DOHH2 (cell line): ENCODE measurements at regions not wholly inside any gene's neighbourhood (a gene's known extent, or its start where the extent isn't known, plus 50 kb on each side); places are given as distances from the start of the nearest gene placed in this dataset.
"Not testable (repeated sequence)": the region's sequence is repeated elsewhere in the genome, so short reads cannot be mapped to it uniquely, and the experiment has no call there.

ENCODE experiments used
- H3F3A ChIP-seq: fragments of 200-600 bp; sonication (generic), shearing (Covaris generic); 2 replicates; pipeline ENCODE4 v1.6.0; 2016; ENCODE audit warnings: antibody characterized with exemption, mild to moderate bottlenecking; ENCODE audit not compliant: control insufficient read depth, insufficient read depth
- H3K27ac ChIP-seq: fragments of 200-600 bp; sonication (generic); 2 replicates; pipeline ENCODE4 v1.5.1; 2014; ENCODE audit warnings: low read depth, mild to moderate bottlenecking, low read length, moderate library complexity
- H3K27me3 ChIP-seq: fragments of 200-600 bp; sonication (generic); 2 replicates; pipeline ENCODE4 v1.6.1; 2014; ENCODE audit warnings: mild to moderate bottlenecking, low read length, mixed read lengths; ENCODE audit not compliant: control insufficient read depth
- H3K36me3 ChIP-seq: fragments of 200-600 bp; sonication (generic); 2 replicates; pipeline ENCODE4 v1.6.1; 2014; ENCODE audit warnings: mild to moderate bottlenecking, low read length, moderate library complexity, mixed read lengths; ENCODE audit not compliant: control insufficient read depth
- H3K4me1 ChIP-seq: fragments of 200-600 bp; sonication (generic); 2 replicates; pipeline ENCODE4 v1.6.1; 2014; ENCODE audit warnings: mild to moderate bottlenecking, low read length, mixed read lengths; ENCODE audit not compliant: control insufficient read depth
- H3K4me2 ChIP-seq: fragments of 200-600 bp; sonication (generic); 2 replicates; pipeline ENCODE4 v1.6.0; 2014; ENCODE audit warnings: mild to moderate bottlenecking, low read length, moderate library complexity
- H3K4me3 ChIP-seq: fragments of 200-600 bp; sonication (generic); 2 replicates; pipeline ENCODE4 v1.5.1; 2014; ENCODE audit warnings: mild to moderate bottlenecking, low read length, mixed read lengths
- H3K79me2 ChIP-seq: fragments of 200-600 bp; sonication (generic); 2 replicates; pipeline ENCODE4 v1.6.1; 2014; ENCODE audit warnings: mild to moderate bottlenecking, low read length, mixed read lengths; ENCODE audit not compliant: control insufficient read depth
- H3K9me2 ChIP-seq: fragments of 200-600 bp; sonication (generic); replicated peaks from 2 replicates; pipeline ENCODE4 v1.6.1; 2014; ENCODE audit warnings: mild to moderate bottlenecking, low read length, mixed read lengths; ENCODE audit not compliant: control insufficient read depth
- H3K9me3 ChIP-seq: fragments of 200-600 bp; sonication (generic); 2 replicates; pipeline ENCODE4 v1.6.1; 2014; ENCODE audit warnings: antibody characterized with exemption, low read length, mixed read lengths; ENCODE audit not compliant: control insufficient read depth, insufficient read depth
- H4K20me1 ChIP-seq: fragments of 200-600 bp; sonication (generic); 2 replicates; pipeline ENCODE4 v1.6.0; 2014; ENCODE audit warnings: low read depth, mild to moderate bottlenecking, antibody characterized with exemption, low read length, moderate library complexity; ENCODE audit not compliant: control insufficient read depth, insufficient read depth
- EZH2phosphoT487 ChIP-seq: fragments of 200-600 bp; sonication (generic); IDR thresholded peaks from 2 replicates; pipeline ENCODE4 v1.6.1; 2017; ENCODE audit warnings: borderline replicate concordance, mild to moderate bottlenecking, antibody characterized with exemption, low read length, moderate library complexity, mixed read lengths
- TF ChIP-seq, protein P1 (sequence below): fragments of 200-600 bp; sonication (generic); IDR thresholded peaks from one replicate; pipeline ENCODE4 v1.5.1; 2014; ENCODE audit warnings: antibody characterized with exemption, mild to moderate bottlenecking, low read depth, low read length; ENCODE audit not compliant: poor library complexity, severe bottlenecking

- H3K27ac ChIP-seq = no peak overlapping the region
- H3K79me2 ChIP-seq = no peaks in the 10 kb centered on the region
- no peaks in the 10 kb centered on the region for H3K4me1 ChIP-seq
- H3F3A ChIP-seq = no peaks in the 10 kb centered on the region
- H3K9me3 ChIP-seq = peaks cover 6% of the 10 kb centered on the region; the same call in 1 of the 2 replicates
- H3K4me2 ChIP-seq = no peak overlapping the region
- H3K4me3 ChIP-seq = no peak overlapping the region
- no peaks in the 10 kb centered on the region for H4K20me1 ChIP-seq
- TF ChIP-seq, protein P1, sequence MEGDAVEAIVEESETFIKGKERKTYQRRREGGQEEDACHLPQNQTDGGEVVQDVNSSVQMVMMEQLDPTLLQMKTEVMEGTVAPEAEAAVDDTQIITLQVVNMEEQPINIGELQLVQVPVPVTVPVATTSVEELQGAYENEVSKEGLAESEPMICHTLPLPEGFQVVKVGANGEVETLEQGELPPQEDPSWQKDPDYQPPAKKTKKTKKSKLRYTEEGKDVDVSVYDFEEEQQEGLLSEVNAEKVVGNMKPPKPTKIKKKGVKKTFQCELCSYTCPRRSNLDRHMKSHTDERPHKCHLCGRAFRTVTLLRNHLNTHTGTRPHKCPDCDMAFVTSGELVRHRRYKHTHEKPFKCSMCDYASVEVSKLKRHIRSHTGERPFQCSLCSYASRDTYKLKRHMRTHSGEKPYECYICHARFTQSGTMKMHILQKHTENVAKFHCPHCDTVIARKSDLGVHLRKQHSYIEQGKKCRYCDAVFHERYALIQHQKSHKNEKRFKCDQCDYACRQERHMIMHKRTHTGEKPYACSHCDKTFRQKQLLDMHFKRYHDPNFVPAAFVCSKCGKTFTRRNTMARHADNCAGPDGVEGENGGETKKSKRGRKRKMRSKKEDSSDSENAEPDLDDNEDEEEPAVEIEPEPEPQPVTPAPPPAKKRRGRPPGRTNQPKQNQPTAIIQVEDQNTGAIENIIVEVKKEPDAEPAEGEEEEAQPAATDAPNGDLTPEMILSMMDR = no peak
- TF ChIP-seq EZH2phosphoT487 = no peak
- no peaks in the 10 kb centered on the region for H3K27me3 ChIP-seq
- H3K36me3 ChIP-seq = no peaks in the 10 kb centered on the region
- H3K9me2 ChIP-seq = no peaks in the 10 kb centered on the region
Measured at GRCh38 chr19:31041461-31041860, 307.8 kb downstream of the TSHZ3 start.

DNA sequence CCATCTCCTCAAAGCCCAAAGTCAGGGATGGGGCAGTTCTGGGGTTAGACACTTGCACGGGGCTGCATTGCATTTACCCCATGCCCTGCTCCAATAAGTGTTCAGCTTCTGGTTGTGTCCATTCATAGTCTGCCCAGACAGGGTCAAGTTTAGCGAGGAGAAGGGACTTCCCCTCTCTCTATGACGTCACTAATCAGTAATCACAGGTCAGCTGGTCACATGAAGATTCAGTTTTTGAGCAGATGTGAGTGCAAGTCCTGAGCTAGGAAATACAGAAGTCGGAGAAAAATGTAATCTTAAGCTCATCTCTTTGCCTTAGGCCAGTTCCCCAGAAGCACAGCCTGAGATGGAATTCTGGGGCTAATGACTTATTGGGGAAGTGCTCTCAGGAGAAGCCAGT, 310.1 kb downstream of the TSHZ3 start:
- Histone ChIP-seq H3K79me2 (no peaks in the 10 kb centered on the region), H3K36me3 (no peaks in the 10 kb centered on the region), H3K9me2 (no peaks in the 10 kb centered on the region), H3K4me1 (no peaks in the 10 kb centered on the region), H3K27me3 (no peaks in the 10 kb centered on the region), H3K27ac (no peak overlapping the region), H3K4me2 (no peak overlapping the region), H3F3A (no peaks in the 10 kb centered on the region), H4K20me1 (no peaks in the 10 kb centered on the region), H3K4me3 (no peak overlapping the region), H3K9me3 (peaks cover 6% of the 10 kb centered on the region; the same call in 1 of the 2 replicates)
- no peak for TF ChIP-seq EZH2phosphoT487
- TF ChIP-seq, protein P1 = no peak

DNA sequence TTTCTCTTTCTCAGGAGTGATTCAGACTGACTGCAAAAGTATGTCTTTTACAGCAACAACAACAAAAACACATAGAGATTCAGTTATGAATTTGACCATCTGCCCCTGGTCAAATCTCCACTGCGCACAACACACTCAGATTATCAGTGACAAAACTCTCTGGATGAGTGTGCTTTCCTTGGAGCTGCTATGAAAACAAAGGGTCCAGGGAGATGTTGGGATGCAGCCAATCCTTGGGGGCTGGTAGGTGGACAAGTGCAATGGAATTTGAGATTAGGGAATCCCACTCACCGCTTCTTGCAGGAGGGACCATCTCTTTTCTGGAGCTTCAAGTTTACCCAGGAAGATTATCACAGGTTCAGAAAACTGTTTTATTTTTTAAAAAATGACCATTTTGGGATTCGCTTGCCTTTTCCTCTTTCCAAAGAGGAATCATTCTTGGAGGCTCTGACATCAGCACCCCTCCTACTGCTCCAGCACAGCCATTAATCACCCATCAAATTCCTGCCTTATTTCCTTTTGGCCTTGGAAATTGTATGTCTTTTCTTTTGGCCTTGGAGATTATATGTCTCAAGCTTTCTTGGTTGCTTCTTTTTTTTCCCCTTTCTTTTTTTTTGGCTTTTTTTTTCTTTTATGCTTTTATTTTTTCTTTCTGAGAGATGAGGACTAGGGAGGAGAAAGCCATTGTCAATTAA, 311.8 kb downstream of the TSHZ3 start:
- Histone ChIP-seq H3K36me3 (no peaks in the 10 kb centered on the region), H3K4me2 (no peak overlapping the region), H4K20me1 (no peaks in the 10 kb centered on the region), H3K4me3 (no peak overlapping the region), H3F3A (no peaks in the 10 kb centered on the region), H3K79me2 (no peaks in the 10 kb centered on the region), H3K9me2 (no peaks in the 10 kb centered on the region), H3K4me1 (no peaks in the 10 kb centered on the region), H3K27me3 (no peaks in the 10 kb centered on the region), H3K9me3 (peaks cover 6% of the 10 kb centered on the region; the same call in 1 of the 2 replicates), H3K27ac (no peak overlapping the region)
- no peak for TF ChIP-seq EZH2phosphoT487
- TF ChIP-seq, protein P1 = no peak

DNA sequence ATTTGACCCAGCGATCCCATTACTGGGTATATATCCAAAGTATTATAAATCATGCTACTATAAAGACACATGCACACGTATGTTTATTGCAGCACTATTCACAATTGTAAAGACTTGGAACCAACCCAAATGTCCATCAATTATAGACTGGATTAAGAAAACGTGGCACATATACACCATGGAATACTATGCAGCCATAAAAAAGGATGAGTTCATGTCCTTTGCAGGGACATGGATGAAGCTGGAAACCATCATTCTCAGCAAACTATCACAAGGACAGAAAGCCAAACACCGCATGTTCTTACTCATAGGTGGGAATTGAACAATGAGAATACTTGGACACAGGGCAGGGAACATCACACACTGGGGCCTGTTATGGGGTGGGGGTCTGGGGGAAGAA, 317.8 kb downstream of the TSHZ3 start:
- H3K9me3 ChIP-seq, H3K9me2 ChIP-seq, H3K4me2 ChIP-seq, H3K4me1 ChIP-seq, H3K79me2 ChIP-seq, H3F3A ChIP-seq, H3K36me3 ChIP-seq, H4K20me1 ChIP-seq, H3K4me3 ChIP-seq, H3K27ac ChIP-seq, H3K27me3 ChIP-seq: not testable (repeated sequence)
